Gastrocnemius medialis (tissue), 4 donors: ENCODE measurements at regions not wholly inside any gene's neighbourhood (a gene's known extent, or its start where the extent isn't known, plus 50 kb on each side); places are given as distances from the start of the nearest gene placed in this dataset.

Experiments used
- POLR2A ChIP-seq, 2 donors: fragments of 450-650 bp; IDR thresholded peaks; one replicate each; pipeline ENCODE4 v1.6.1; 2017; ENCODE audit warnings: antibody characterized with exemption in 2 of 2, mild to moderate bottlenecking in 2 of 2, moderate library complexity in 2 of 2
- TF ChIP-seq, protein P1 (sequence below), 5 experiments: fragments of 450-650 bp in 3 of 5; fragments of 200-600 bp in 2 of 5; sonication (generic) in 2 of 5; IDR thresholded peaks in 4 of 5; conservative IDR thresholded peaks in 1 of 5; 1 replicate in 4 of 5; 2 replicates in 1 of 5; pipeline ENCODE4 v1.5.1; 2016 to 2019; ENCODE audit warnings: antibody characterized with exemption in 5 of 5, mild to moderate bottlenecking in 3 of 5, moderate library complexity in 3 of 5

DNA sequence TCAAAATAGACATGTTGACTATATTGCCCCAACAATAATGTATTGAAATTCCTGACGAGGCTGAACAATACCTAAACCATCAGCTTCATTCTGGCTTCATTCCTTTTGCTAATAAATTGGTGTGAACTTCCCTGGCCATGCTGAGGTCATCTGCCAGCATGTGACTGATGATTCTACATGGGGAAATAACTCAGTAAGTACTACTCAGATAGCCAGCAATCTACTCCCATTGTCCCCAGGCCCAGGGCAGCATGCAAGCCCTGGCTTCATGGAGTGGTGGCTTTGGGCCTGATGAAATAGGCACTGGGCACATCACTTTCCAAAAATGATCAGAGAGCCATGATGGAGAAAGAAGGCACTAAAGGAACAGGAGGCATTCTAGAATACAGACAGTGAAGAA lies 468.5 kb upstream of the PIK3C3 start:
- TF ChIP-seq, protein P1, sequence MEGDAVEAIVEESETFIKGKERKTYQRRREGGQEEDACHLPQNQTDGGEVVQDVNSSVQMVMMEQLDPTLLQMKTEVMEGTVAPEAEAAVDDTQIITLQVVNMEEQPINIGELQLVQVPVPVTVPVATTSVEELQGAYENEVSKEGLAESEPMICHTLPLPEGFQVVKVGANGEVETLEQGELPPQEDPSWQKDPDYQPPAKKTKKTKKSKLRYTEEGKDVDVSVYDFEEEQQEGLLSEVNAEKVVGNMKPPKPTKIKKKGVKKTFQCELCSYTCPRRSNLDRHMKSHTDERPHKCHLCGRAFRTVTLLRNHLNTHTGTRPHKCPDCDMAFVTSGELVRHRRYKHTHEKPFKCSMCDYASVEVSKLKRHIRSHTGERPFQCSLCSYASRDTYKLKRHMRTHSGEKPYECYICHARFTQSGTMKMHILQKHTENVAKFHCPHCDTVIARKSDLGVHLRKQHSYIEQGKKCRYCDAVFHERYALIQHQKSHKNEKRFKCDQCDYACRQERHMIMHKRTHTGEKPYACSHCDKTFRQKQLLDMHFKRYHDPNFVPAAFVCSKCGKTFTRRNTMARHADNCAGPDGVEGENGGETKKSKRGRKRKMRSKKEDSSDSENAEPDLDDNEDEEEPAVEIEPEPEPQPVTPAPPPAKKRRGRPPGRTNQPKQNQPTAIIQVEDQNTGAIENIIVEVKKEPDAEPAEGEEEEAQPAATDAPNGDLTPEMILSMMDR (IDR thresholded peaks at IDR 0.05 in 4 of 5, conservative IDR thresholded peaks at IDR 0.05 in 1 of 5), result no peak
- no peak for TF ChIP-seq POLR2A (IDR thresholded peaks at IDR 0.05)
